G401 (cell line): ENCODE measurements at regions not wholly inside any gene's neighbourhood (a gene's known extent, or its start where the extent isn't known, plus 50 kb on each side); places are given as distances from the start of the nearest gene placed in this dataset.

Experiments used
- DNase-seq: peaks from one replicate; pipeline ENCODE4 v3.0.0-alpha.2; 2015; ENCODE audit warnings: low spot score
- in situ Hi-C: cut with HindIII; loops from 2 replicates; pipeline ENCODE4 v1.10.0; 2016; ENCODE audit warnings: low sequenced_read_pairs, mixed read lengths

DNA sequence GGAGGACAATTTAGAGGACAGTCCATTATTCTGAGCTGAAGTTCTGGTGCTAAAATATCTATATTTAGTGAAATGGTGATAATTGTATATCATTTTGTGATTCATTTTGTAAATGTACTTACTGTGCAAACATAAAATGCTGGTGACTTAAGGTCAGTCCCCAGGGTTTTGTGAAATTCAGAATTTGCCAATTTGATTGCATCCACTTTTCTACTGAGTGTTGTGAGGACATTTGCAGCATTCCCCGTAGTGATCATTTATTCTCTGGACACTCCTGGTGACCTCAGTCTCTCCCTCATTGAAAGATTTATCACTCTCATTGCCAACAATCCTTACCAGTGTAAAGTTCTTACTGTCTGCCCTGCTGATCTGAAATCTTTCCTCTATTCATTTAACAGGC, 98.2 kb downstream of the SOCS6 start:
- no peak for DNase-seq
- in situ Hi-C loops, result no loop called here

DNA sequence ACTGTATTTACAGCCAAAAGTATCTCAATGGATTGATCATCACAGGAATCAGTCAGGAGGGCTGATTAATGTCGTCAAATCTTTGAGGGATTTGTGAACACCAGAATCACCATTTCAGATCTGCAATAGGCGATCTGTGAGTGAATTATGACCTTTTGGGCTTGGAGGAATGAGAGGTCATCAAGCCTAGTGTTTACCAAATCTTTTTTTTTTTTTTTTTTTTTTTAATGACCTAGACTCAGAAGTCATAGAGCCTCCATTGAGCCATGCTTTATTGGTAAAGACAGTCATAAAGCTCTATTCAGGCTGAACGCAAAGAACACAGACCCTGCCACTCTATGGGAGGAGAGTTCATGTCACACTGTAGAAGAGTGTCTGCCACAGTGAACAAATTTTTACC, 97.7 kb downstream of the SOCS6 start:
- in situ Hi-C loops, result no loop called here

GRCh38 chr18:70385474-70385873, 96.6 kb downstream of the SOCS6 start:
- in situ Hi-C loops, result no loop called here
- DNase-seq, result no peak

More for the DNA sequence above, 97.7 kb downstream of the SOCS6 start:
- no peak for DNase-seq

GRCh38 chr18:70384181-70384790, 95.4 kb downstream of the SOCS6 start:
- DNase-seq, result no peak
- in situ Hi-C loops, result no loop called here

GRCh38 chr18:70382992-70383717, 94.3 kb downstream of the SOCS6 start:
- no peak for DNase-seq
- in situ Hi-C loops, result no loop called here

- in situ Hi-C loops, result no loop called here
- DNase-seq, result no peak
Measured at GRCh38 chr18:70382017-70382416, 93.2 kb downstream of the SOCS6 start.

GRCh38 chr18:70380915-70381896, 92.4 kb downstream of the SOCS6 start:
- in situ Hi-C loops, result no loop called here
- no peak for DNase-seq
